ENCODE measurements at regions not wholly inside any gene's neighbourhood (a gene's known extent, or its start where the extent isn't known, plus 50 kb on each side); places are given as distances from the start of the nearest gene placed in this dataset.

DNA sequence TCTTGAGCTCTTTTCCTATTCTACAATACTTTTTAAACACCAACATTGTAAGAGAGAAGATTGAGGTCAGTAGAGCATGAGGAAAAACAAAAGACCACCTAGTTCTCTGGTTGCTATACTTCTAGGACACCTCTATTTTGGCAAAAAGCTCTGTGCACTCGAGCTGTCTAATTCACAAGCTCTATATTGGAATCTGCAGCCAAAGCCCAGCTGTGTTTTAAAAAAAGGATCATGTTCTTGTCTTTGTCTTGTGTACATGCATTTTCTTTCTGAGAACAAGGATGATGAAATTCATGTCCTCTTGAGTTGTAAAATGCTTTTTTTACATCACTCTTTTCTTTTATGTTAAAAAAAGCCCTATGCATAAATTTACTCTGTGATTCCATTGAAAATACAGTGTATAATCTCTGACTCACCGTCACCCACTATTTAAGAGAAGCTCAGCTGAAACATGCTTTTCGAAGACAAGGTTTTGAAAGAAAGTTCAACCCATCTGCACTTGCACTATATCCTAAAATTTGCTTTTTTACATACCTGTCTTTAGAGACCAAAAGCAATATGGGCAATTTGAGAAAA lies 215.5 kb upstream of the VSTM2A start:
- H3K36me3 ChIP-seq (ENCODE audit: control insufficient read depth in 2 of 2, extremely low read depth in 1 of 2, insufficient read depth in 1 of 2, low read length in 1 of 2) = no peaks in the 10 kb centered on the region
- DNase-seq = no peak
- Mint-ChIP-seq H3K27me3 (no peaks in the 10 kb centered on the region), H3K4me3 (no peak overlapping the region), H3K36me3 (no peaks in the 10 kb centered on the region), H3K9me3 (peaks cover 10 to 23% (median 11%) of the 10 kb centered on the region in 3 donors), H3K4me1 (no peaks in the 10 kb centered on the region), H3K27ac (no peak overlapping the region)
- POLR2A ChIA-PET = no interaction called here
- no peaks in the 10 kb centered on the region for H3K27me3 ChIP-seq (replicated peaks in 1 of 2; ENCODE audit: control insufficient read depth in 2 of 2, extremely low read depth in 1 of 2, insufficient read depth in 2 of 2, low read length in 1 of 2)
- H3K9me3 ChIP-seq = no peaks in the 10 kb centered on the region
- no peaks in the 10 kb centered on the region for H3K4me1 ChIP-seq (ENCODE audit: control insufficient read depth in 1 of 2, extremely low read depth in 1 of 2, insufficient read depth in 2 of 2, low read length in 2 of 2)
- 86% methylated on average over 1 of the region's 3 CpGs for WGBS (ENCODE audit: insufficient coverage)
- no peak overlapping the region for H3K4me3 ChIP-seq (ENCODE audit: control insufficient read depth in 1 of 2, extremely low read depth in 1 of 2, low read length in 1 of 2)
- no peak for ATAC-seq (replicated peaks in 1 of 4)
- H3K27ac ChIP-seq (ENCODE audit: low read length) = no peak overlapping the region
- CTCF ChIA-PET = no interaction called here

DNA sequence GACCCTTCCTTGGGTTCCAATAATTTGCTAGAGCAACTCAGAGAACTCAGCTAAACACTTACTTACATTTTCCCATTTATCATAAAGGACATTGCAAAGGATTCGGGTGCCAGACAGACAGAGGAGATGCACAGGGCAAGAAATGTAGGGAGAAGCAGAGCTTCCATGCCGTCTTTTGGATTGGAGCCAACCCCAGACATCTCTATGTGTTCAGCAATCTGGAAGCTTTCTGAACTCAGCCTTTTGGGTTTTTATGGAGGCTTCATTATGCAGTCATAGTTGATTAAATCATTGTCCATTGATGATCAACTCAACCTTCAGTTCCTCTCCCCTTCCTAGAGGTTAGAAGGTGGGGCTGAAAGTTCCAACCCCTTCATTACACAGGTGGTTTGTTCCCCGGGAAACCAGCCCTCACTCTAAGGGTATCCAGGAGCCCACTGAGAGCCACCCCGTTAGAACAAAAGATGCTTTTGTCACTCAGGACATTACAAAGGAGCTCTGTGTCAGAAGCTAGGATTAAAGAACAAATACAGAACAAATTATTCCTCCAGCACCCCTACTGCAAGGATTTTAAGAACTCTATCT lies 211.9 kb upstream of the VSTM2A start:
- H3K9me3 Mint-ChIP-seq = peaks cover 0 to 22% (median 17%) of the 10 kb centered on the region in 3 donors
- H3K4me1 ChIP-seq (ENCODE audit: control insufficient read depth in 1 of 2, extremely low read depth in 1 of 2, insufficient read depth in 2 of 2, low read length in 2 of 2) = no peaks in the 10 kb centered on the region
- POLR2A ChIA-PET = no interaction called here
- H3K4me1 Mint-ChIP-seq = no peaks in the 10 kb centered on the region
- no peak overlapping the region for H3K4me3 Mint-ChIP-seq
- H3K36me3 Mint-ChIP-seq = no peaks in the 10 kb centered on the region
- CTCF ChIA-PET = no interaction called here
- DNase-seq (no peak), ATAC-seq (replicated peaks in 1 of 4) (no peak)
- no peak overlapping the region for H3K27ac ChIP-seq (ENCODE audit: low read length)
- H3K27me3 Mint-ChIP-seq = no peaks in the 10 kb centered on the region
- no peak overlapping the region for H3K4me3 ChIP-seq (ENCODE audit: control insufficient read depth in 1 of 2, extremely low read depth in 1 of 2, low read length in 1 of 2)
- 83% methylated on average over 2 of the region's 4 CpGs for WGBS (ENCODE audit: insufficient coverage)
- H3K27ac Mint-ChIP-seq = no peak overlapping the region
- no peaks in the 10 kb centered on the region for H3K27me3 ChIP-seq (replicated peaks in 1 of 2; ENCODE audit: control insufficient read depth in 2 of 2, extremely low read depth in 1 of 2, insufficient read depth in 2 of 2, low read length in 1 of 2)
- H3K9me3 ChIP-seq = no peaks in the 10 kb centered on the region
- no peaks in the 10 kb centered on the region for H3K36me3 ChIP-seq (ENCODE audit: control insufficient read depth in 2 of 2, extremely low read depth in 1 of 2, insufficient read depth in 1 of 2, low read length in 1 of 2)

DNA sequence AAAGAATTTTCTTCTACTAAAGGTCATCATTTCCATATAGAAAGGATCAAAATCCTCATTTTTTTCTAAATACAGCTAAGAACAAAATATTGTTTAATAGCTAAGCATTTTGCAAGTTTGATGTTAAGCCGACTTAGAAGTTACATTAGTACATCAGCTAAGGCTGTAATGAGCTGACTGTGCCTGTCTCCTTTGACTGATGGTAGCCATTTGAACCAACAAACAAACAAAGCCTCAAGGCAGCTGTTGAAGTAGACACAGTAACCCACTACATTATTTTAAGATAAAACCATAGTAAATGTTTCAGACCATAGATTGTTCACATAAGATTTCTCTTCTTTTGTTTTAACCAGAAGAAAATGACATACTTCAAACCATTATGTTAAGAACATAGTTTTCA lies 210.9 kb upstream of the VSTM2A start:
- peaks cover 0 to 22% (median 21%) of the 10 kb centered on the region in 3 donors for H3K9me3 Mint-ChIP-seq
- Histone ChIP-seq H3K27me3 (replicated peaks in 1 of 2; ENCODE audit: control insufficient read depth in 2 of 2, extremely low read depth in 1 of 2, insufficient read depth in 2 of 2, low read length in 1 of 2) (no peaks in the 10 kb centered on the region), H3K9me3 (no peaks in the 10 kb centered on the region), H3K4me1 (ENCODE audit: control insufficient read depth in 1 of 2, extremely low read depth in 1 of 2, insufficient read depth in 2 of 2, low read length in 2 of 2) (no peaks in the 10 kb centered on the region), H3K36me3 (ENCODE audit: control insufficient read depth in 2 of 2, extremely low read depth in 1 of 2, insufficient read depth in 1 of 2, low read length in 1 of 2) (no peaks in the 10 kb centered on the region), H3K27ac (ENCODE audit: low read length) (no peak overlapping the region), H3K4me3 (ENCODE audit: control insufficient read depth in 1 of 2, extremely low read depth in 1 of 2, low read length in 1 of 2) (no peak overlapping the region)
- no peaks in the 10 kb centered on the region for H3K36me3 Mint-ChIP-seq
- no peaks in the 10 kb centered on the region for H3K27me3 Mint-ChIP-seq
- no peak for ATAC-seq (replicated peaks in 1 of 4)
- CTCF ChIA-PET = no interaction called here
- POLR2A ChIA-PET = no interaction called here
- H3K4me1 Mint-ChIP-seq = no peaks in the 10 kb centered on the region
- no CpG with 5 or more reads among the region's 1 CpG for WGBS (ENCODE audit: insufficient coverage)
- DNase-seq = no peak
- no peak overlapping the region for H3K27ac Mint-ChIP-seq
- no peak overlapping the region for H3K4me3 Mint-ChIP-seq

- CTCF ChIA-PET = no interaction called here
- Histone ChIP-seq H3K9me3 (no peaks in the 10 kb centered on the region), H3K4me3 (ENCODE audit: control insufficient read depth in 1 of 2, extremely low read depth in 1 of 2, low read length in 1 of 2) (no peak overlapping the region), H3K36me3 (ENCODE audit: control insufficient read depth in 2 of 2, extremely low read depth in 1 of 2, insufficient read depth in 1 of 2, low read length in 1 of 2) (no peaks in the 10 kb centered on the region), H3K4me1 (ENCODE audit: control insufficient read depth in 1 of 2, extremely low read depth in 1 of 2, insufficient read depth in 2 of 2, low read length in 2 of 2) (no peaks in the 10 kb centered on the region), H3K27me3 (replicated peaks in 1 of 2; ENCODE audit: control insufficient read depth in 2 of 2, extremely low read depth in 1 of 2, insufficient read depth in 2 of 2, low read length in 1 of 2) (no peaks in the 10 kb centered on the region), H3K27ac (ENCODE audit: low read length) (no peak overlapping the region)
- Mint-ChIP-seq H3K27me3 (no peaks in the 10 kb centered on the region), H3K4me3 (no peak overlapping the region), H3K36me3 (no peaks in the 10 kb centered on the region), H3K27ac (no peak overlapping the region), H3K4me1 (no peaks in the 10 kb centered on the region), H3K9me3 (peaks cover 0 to 24% (median 24%) of the 10 kb centered on the region in 3 donors)
- WGBS (ENCODE audit: insufficient coverage) = no CpG with 5 or more reads among the region's 2 CpGs
- ATAC-seq (replicated peaks in 1 of 4) (no peak), DNase-seq (no peak)
- POLR2A ChIA-PET = no interaction called here
These were observed 209.9 kb upstream of the VSTM2A start for GRCh38 chr7:54332301-54332700.

DNA sequence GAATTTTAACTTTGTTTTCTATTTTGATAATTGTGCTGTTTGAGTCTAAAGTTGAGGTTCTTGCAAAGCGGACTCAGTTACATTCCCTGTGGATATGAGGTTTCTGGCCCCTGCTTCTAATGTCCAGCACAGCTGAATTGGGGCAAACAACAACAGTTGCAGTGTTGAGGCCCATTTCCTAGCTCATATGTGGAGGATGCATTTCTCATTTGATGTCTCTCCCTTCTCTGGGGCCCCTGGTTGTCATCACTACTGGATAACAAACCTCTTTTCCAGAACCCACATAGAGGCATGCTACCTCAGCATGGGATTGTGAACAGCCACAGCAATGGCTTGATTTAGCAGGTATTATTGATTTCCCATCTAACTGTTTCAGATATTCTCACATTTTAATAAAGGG lies 208.2 kb upstream of the VSTM2A start:
- peaks cover 0 to 29% (median 28%) of the 10 kb centered on the region in 3 donors for H3K9me3 Mint-ChIP-seq
- H3K27me3 Mint-ChIP-seq = no peaks in the 10 kb centered on the region
- 88% methylated on average over 1 of the region's 1 CpG for WGBS (ENCODE audit: insufficient coverage)
- Histone ChIP-seq H3K27me3 (replicated peaks in 1 of 2; ENCODE audit: control insufficient read depth in 2 of 2, extremely low read depth in 1 of 2, insufficient read depth in 2 of 2, low read length in 1 of 2) (no peaks in the 10 kb centered on the region), H3K36me3 (ENCODE audit: control insufficient read depth in 2 of 2, extremely low read depth in 1 of 2, insufficient read depth in 1 of 2, low read length in 1 of 2) (no peaks in the 10 kb centered on the region), H3K4me1 (ENCODE audit: control insufficient read depth in 1 of 2, extremely low read depth in 1 of 2, insufficient read depth in 2 of 2, low read length in 2 of 2) (no peaks in the 10 kb centered on the region), H3K4me3 (ENCODE audit: control insufficient read depth in 1 of 2, extremely low read depth in 1 of 2, low read length in 1 of 2) (no peak overlapping the region), H3K9me3 (no peaks in the 10 kb centered on the region), H3K27ac (ENCODE audit: low read length) (no peak overlapping the region)
- ChIA-PET POLR2A (no interaction called here), CTCF (no interaction called here)
- H3K4me3 Mint-ChIP-seq = no peak overlapping the region
- no peaks in the 10 kb centered on the region for H3K4me1 Mint-ChIP-seq
- DNase-seq (no peak), ATAC-seq (replicated peaks in 1 of 4) (no peak)
- no peak overlapping the region for H3K27ac Mint-ChIP-seq
- no peaks in the 10 kb centered on the region for H3K36me3 Mint-ChIP-seq

- no peak for ATAC-seq (replicated peaks in 1 of 4)
- no peak overlapping the region for H3K4me3 Mint-ChIP-seq
These were observed 205.4 kb upstream of the VSTM2A start for GRCh38 chr7:54336800-54337199.

GRCh38 chr7:54337466-54337865 lies 204.7 kb upstream of the VSTM2A start:
- no peak overlapping the region for H3K27ac ChIP-seq (ENCODE audit: low read length)
- no peaks in the 10 kb centered on the region for H3K4me1 ChIP-seq (ENCODE audit: control insufficient read depth in 1 of 2, extremely low read depth in 1 of 2, insufficient read depth in 2 of 2, low read length in 2 of 2)
- H3K36me3 Mint-ChIP-seq = no peaks in the 10 kb centered on the region
- no CpG with 5 or more reads among the region's 2 CpGs for WGBS (ENCODE audit: insufficient coverage)
- ChIA-PET CTCF (no interaction called here), POLR2A (no interaction called here)
- no peaks in the 10 kb centered on the region for H3K4me1 Mint-ChIP-seq
- no peak overlapping the region for H3K4me3 ChIP-seq (ENCODE audit: control insufficient read depth in 1 of 2, extremely low read depth in 1 of 2, low read length in 1 of 2)
- no peak overlapping the region for H3K27ac Mint-ChIP-seq
- no peaks in the 10 kb centered on the region for H3K9me3 ChIP-seq
- H3K4me3 Mint-ChIP-seq = no peak overlapping the region
- H3K27me3 Mint-ChIP-seq = no peaks in the 10 kb centered on the region
- peaks cover 0 to 29% (median 28%) of the 10 kb centered on the region in 3 donors for H3K9me3 Mint-ChIP-seq
- no peaks in the 10 kb centered on the region for H3K36me3 ChIP-seq (ENCODE audit: control insufficient read depth in 2 of 2, extremely low read depth in 1 of 2, insufficient read depth in 1 of 2, low read length in 1 of 2)
- no peak for ATAC-seq (replicated peaks in 1 of 4)
- no peaks in the 10 kb centered on the region for H3K27me3 ChIP-seq (replicated peaks in 1 of 2; ENCODE audit: control insufficient read depth in 2 of 2, extremely low read depth in 1 of 2, insufficient read depth in 2 of 2, low read length in 1 of 2)
- no peak for DNase-seq

More at GRCh38 chr7:54336800-54337199, 205.4 kb upstream of the VSTM2A start:
- DNase-seq = no peak
- no peak overlapping the region for H3K4me3 ChIP-seq (ENCODE audit: control insufficient read depth in 1 of 2, extremely low read depth in 1 of 2, low read length in 1 of 2)
- H3K36me3 ChIP-seq (ENCODE audit: control insufficient read depth in 2 of 2, extremely low read depth in 1 of 2, insufficient read depth in 1 of 2, low read length in 1 of 2) = no peaks in the 10 kb centered on the region
- H3K27ac ChIP-seq (ENCODE audit: low read length) = no peak overlapping the region
- no peak overlapping the region for H3K27ac Mint-ChIP-seq
- no peaks in the 10 kb centered on the region for H3K9me3 ChIP-seq
- no peaks in the 10 kb centered on the region for H3K36me3 Mint-ChIP-seq
- H3K27me3 ChIP-seq (replicated peaks in 1 of 2; ENCODE audit: control insufficient read depth in 2 of 2, extremely low read depth in 1 of 2, insufficient read depth in 2 of 2, low read length in 1 of 2) = no peaks in the 10 kb centered on the region
- WGBS (ENCODE audit: insufficient coverage) = no CpG with 5 or more reads among the region's 2 CpGs
- CTCF ChIA-PET = no interaction called here
- H3K27me3 Mint-ChIP-seq = no peaks in the 10 kb centered on the region
- H3K4me1 ChIP-seq (ENCODE audit: control insufficient read depth in 1 of 2, extremely low read depth in 1 of 2, insufficient read depth in 2 of 2, low read length in 2 of 2) = no peaks in the 10 kb centered on the region
- POLR2A ChIA-PET = no interaction called here
- no peaks in the 10 kb centered on the region for H3K4me1 Mint-ChIP-seq
- H3K9me3 Mint-ChIP-seq = peaks cover 0 to 29% (median 28%) of the 10 kb centered on the region in 3 donors

Measured in T-cell (primary cell).